ENCODE measurements at regions not wholly inside any gene's neighbourhood (a gene's known extent, or its start where the extent isn't known, plus 50 kb on each side); places are given as distances from the start of the nearest gene placed in this dataset.

GRCh38 chr5:3359642-3360041 is 236.0 kb upstream of the IRX1 start:
- no peak for DNase-seq

GRCh38 chr5:3357291-3357690 is 238.3 kb upstream of the IRX1 start:
- no peak for DNase-seq

DNA sequence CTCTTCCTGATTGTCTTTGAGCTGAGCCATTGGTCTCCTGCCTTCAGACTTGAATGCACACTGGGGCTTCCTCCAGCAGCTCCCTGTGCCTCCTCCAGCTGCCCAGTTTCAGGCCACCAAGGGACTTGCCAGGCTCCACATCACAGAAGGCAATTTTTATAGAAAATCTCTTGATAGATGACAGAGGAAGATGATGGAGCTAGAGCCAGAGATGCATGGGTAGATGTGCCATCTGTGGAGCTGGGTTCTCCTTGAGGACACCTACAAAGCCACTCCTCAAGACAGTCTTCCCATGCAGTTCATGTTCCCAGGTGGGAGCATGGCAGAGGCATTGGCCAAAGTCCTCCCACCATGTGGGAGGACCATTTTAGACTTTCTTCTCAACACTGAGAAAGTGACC is 239.6 kb upstream of the IRX1 start:
- no peak for DNase-seq

DNA sequence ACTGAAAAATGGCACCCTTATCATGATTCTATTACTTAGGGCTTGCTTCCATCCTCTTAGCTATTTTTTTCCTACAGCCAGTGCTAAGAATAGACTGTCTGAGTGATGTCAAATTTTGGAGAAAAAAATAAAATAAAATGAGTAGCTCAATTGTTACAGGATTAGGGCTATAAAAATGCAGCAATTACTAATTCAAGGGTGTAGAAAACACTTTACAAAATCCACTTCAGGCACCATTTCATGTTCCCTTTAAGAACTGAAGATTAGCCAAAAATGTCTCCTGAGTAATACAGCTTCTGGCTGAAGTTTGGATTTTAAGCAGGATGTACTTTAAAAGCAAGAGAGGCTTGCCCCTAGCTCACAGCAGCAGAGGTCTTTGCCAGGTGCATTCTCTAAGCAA is 240.5 kb upstream of the IRX1 start:
- no peak for DNase-seq

- no peak for DNase-seq
Observed at GRCh38 chr5:3354606-3355005, 241.0 kb upstream of the IRX1 start.

DNA sequence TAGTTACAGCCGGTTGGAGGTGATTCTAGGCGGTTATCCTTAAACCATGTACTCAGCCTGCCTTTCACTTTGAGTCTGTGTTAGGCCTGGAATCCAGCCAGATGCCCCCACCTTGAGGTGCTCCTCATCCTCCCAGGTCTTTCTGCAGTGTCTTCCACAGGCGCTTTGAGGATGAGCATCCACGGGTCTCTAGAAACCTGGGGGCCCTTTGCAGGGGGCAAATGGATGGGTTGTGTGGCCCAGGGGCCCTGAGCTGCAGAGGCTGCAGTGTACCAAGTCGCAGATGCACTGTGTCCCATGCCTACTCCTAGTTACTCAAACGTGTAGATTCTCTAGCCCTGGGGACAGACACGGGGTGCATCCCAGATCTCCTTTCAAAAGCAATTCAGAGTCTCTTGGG is 242.1 kb upstream of the IRX1 start:
- no peak for DNase-seq

DNA sequence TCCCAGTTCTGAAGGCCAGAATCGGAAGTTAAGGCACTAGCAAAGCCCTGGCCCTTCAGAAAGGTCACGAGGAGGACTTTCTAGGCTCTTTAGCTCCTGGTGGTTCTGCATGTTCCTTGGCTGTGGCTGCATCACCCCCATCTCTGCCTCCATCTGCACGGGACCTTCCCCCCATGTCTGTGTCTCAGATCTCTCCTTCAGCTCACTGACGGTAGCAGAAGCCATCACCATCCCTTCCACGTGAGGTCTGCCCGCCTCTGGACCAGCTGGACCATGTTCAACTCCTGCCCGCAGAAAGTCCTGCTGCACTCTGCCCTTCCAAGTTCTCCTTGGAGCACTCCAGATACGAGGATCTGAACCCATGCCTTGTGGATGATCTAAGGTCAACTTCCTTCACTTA is 242.9 kb upstream of the IRX1 start:
- no peak for DNase-seq

- no peak for DNase-seq
Observed at GRCh38 chr5:3351581-3352442, 243.8 kb upstream of the IRX1 start.

DNA sequence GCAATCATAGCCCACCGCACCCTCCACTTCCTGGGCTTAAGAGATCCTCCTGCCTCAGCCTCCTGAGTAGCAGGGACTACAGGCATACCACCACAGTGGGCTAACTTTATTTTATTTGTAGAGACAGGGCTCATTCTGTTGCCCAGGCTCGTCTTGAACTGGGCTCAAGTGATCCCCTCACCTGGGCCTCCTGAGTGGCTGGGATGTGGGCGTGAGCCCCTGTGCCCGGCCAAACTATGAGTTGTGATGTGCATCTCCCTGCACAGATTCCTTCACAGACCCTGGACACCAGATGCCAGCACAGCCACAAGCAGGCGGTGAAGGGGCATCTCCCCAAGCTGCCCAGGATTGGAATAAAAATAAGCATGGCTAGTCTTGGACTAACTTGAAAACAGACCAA is 244.9 kb upstream of the IRX1 start:
- DNase-seq, result no peak

DNA sequence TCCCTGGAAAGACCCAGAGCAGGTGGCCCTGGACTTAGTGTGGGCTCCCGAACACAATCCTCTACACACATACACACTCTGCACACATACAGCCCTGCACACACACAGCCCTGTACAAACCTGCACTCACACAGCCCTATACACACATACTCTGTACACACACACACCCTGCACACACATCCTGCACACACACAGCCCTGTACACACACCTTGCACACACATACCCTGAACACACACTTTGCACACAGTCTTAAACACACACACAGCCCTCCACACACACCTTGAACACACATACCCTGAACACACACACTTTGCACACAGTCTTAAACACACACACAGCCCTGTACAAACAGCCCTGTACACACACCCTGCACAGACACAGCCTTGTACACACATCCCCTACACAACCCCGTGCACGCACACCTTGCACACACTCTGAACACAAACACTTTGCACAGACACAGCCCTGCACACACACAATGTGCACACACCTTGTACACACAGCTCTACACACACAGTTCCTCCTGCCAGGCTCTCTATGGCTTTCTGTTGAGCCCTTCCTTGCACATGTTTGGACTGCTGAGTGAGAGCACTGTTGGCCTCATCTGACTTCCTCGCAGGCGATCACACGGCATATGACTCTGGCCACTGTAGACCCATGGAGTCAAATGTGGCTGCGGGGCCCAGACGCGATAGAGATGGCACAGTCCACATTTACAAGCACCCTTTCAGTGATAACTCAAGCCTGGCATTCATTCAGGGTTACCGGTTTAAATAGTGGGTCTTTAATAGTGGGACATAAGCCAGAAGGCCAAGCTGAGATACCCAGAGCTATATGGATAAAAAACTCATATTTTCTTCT is 245.7 kb upstream of the IRX1 start:
- DNase-seq, result no peak

- DNase-seq, result no peak
Observed at GRCh38 chr5:3348576-3349535, 246.8 kb upstream of the IRX1 start.

- no peak for DNase-seq
Observed at GRCh38 chr5:3347741-3348140, 247.9 kb upstream of the IRX1 start.

DNA sequence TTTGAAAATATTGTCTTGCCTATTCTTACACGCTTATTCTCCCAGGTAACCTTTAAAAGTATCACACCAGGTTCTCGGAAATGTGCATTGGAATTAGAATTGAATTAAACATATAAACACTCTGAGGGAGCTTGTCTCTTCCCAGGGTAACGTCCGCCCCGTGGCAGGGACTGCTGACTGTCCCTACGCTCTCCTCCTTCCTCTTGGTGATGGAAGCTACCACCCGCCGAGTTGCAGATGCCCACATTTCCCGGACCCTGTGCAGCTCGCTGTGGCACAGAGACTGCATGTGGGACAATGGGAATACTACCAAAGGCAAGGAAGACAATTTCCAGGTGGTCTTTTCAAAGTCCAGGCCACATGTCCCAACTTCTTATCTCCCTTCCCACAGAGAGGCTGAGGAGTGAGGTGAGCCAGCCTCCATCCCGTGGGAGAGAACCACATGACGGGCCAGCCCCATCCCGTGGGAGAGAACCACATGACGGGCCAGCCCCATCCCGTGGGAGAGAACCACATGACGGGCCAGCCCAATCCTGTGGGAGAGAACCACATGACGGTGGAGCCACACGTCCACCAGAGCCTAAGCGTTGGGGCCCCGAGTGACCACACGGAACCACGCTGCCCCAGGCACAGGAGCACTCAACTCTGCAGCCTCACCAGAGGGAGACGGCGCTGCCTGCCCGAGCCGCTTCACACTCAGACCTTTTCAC is 249.4 kb upstream of the IRX1 start:
- DNase-seq, result no peak

- DNase-seq, result no peak
Observed at GRCh38 chr5:3345195-3345594, 250.4 kb upstream of the IRX1 start.

GRCh38 chr5:3344671-3345070 is 251.0 kb upstream of the IRX1 start:
- no peak for DNase-seq

- DNase-seq, result no peak
Observed at GRCh38 chr5:3343911-3344310, 251.7 kb upstream of the IRX1 start.

DNA sequence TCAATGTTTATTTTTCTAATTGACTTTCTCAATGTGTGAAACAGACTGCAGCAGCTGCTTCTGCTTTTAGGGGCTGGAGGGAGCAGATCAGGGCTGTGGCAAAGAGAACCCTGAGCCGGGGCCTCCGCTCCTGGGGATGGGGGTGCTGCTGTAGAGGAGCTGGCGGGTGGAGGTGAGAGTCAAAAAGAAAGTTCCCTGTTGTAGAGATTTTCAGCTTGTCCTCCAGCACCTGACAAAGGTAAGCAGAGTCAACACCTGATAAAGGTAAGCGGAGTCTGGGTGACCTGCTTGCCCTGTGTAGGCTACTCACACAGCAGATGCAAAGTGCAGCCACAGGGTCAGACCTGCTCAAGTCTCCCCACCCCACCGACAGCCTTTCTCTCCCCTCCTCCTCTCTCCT is 252.4 kb upstream of the IRX1 start:
- no peak for DNase-seq

DNA sequence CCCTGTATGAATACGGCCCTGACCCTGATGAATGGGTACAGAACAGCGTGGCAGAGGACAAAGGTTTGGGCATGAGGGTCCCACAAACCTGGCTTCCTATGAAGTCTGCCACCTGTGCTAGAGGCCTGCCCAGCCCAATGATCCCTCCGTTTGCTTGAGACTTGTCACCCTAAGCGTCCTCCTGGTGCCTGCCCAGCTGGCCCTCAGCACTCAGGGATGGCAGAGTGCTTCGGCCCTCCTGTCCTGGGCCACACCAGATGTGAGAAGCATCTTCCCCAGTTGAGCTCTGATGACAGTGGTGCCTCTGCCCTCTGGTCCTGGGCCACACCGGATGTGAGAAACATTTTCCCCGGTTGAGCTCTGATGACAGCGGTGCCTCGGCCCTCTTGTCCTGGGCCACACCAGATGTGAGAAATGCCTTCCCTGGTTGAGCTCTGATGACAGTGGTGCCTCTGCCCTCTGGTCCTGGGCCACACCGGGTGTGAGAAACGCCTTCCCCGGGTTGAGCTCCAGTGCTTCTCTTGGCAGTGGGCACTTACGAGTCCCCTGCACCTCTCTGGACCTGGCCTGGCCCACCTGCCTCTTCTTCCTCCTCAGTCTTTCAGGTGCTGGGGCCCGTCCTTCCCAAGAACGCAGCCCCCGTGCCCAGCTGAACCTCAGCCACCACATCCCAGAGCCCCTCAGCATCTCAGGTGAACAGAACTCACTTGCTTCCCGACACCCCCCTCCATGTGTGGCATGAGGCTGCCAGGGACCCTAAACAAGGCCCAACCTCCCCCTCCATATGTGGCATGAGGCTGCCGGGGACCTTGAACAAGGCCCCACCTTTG is 253.1 kb upstream of the IRX1 start:
- DNase-seq, result no peak

GRCh38 chr5:3341446-3342240 is 254.0 kb upstream of the IRX1 start:
- DNase-seq, result no peak

GRCh38 chr5:3340471-3340870 is 255.2 kb upstream of the IRX1 start:
- DNase-seq, result no peak

DNA sequence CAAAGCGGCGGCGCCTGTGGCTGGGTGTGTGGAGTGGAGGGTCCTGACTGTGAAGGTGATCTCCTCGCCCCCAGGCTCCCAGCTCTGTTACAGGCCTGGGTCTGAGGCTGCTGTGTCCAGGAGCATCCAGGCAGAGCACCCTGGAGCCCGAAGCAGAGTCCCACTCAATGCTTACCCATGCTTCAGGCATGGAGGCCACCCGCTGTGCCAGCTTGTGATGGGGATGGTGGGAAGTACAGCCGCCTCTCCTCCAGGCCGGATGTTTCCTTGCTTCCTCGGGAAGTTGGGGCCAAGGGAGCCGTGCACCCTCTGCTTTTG is 255.9 kb upstream of the IRX1 start:
- no peak for DNase-seq

All from T-helper 2 cell (primary cell).